ENCODE measurements at regions not wholly inside any gene's neighbourhood (a gene's known extent, or its start where the extent isn't known, plus 50 kb on each side); places are given as distances from the start of the nearest gene placed in this dataset.
"Not testable (repeated sequence)": the region's sequence is repeated elsewhere in the genome, so short reads cannot be mapped to it uniquely, and the experiment has no call there.

DNA sequence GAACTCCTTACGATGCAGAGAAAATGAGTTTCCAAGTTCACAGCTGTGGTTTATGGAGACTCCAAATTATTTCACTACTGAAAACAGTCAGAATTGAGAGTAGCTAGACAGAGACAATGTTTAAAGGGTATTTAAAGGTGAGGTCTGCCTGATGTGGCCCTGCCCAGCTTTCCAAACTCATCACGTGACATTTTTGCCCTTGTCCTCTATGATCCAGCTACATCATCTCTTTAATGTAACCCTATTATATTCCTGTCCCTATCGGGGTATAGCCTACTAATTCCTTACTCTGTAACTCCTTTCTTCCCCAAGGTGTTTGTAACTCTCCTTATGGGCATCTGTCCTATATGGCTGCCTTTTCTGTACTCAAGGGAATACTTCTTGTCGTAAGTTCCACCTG is 297.2 kb downstream of the GRXCR1 start:
- Histone ChIP-seq H3K4me2 (ENCODE audit: extremely low read depth, insufficient read depth, low read length) (no peak overlapping the region), H3K4me1 (ENCODE audit: control insufficient read depth, extremely low read depth, insufficient read depth, low read length) (no peaks in the 10 kb centered on the region), H3K36me3 (ENCODE audit: control insufficient read depth, insufficient read depth, low read length) (no peaks in the 10 kb centered on the region), H3K27me3 (ENCODE audit: control insufficient read depth, insufficient read depth, low read length) (no peaks in the 10 kb centered on the region), H4K20me1 (ENCODE audit: control insufficient read depth, extremely low read depth, insufficient read depth, low read length) (no peaks in the 10 kb centered on the region), H3K79me2 (ENCODE audit: control insufficient read depth, insufficient read depth, low read length) (no peaks in the 10 kb centered on the region), H3K4me3 (replicated peaks in 1 of 4; ENCODE audit: control extremely low read depth in 1 of 4, insufficient read depth in 1 of 4, low read depth in 3 of 4, low read length in 4 of 4) (no peak overlapping the region), H3K9ac (ENCODE audit: insufficient read depth, low read length) (no peak overlapping the region), H2AFZ (ENCODE audit: low read length) (no peak overlapping the region), H3K27ac (ENCODE audit: insufficient read depth, low read length) (no peak overlapping the region), H3K9me3 (ENCODE audit: control insufficient read depth, insufficient read depth, low read depth, low read length) (no peaks in the 10 kb centered on the region)
- DNase-seq (ENCODE audit: low read depth in 2 of 2) = no peak
- no peak for TF ChIP-seq EZH2 (IDR thresholded peaks at IDR 0.05; ENCODE audit: low read length, missing control alignments)
- TF ChIP-seq, protein P1, sequence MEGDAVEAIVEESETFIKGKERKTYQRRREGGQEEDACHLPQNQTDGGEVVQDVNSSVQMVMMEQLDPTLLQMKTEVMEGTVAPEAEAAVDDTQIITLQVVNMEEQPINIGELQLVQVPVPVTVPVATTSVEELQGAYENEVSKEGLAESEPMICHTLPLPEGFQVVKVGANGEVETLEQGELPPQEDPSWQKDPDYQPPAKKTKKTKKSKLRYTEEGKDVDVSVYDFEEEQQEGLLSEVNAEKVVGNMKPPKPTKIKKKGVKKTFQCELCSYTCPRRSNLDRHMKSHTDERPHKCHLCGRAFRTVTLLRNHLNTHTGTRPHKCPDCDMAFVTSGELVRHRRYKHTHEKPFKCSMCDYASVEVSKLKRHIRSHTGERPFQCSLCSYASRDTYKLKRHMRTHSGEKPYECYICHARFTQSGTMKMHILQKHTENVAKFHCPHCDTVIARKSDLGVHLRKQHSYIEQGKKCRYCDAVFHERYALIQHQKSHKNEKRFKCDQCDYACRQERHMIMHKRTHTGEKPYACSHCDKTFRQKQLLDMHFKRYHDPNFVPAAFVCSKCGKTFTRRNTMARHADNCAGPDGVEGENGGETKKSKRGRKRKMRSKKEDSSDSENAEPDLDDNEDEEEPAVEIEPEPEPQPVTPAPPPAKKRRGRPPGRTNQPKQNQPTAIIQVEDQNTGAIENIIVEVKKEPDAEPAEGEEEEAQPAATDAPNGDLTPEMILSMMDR (conservative IDR thresholded peaks at IDR 0.05 in 1 of 2, IDR thresholded peaks at IDR 0.05 in 1 of 2; ENCODE audit: low read depth in 1 of 2, low read length in 2 of 2) = no peak

DNA sequence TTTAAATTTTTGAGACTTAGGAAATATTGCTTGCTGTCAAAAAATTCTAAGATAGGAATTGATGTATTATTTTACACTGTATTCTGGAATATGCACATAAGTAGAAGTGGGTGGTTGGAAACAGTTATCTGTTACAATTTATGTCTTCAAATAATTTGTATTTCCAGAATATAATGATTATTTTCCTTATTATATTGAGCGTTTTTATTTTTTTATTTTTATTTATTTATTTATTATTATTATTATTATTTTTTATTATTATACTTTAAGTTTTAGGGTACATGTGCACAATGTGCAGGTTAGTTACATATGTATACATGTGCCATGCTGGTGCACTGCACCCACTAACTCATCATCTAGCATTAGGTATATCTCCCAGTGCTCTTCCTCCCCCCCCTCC is 320.1 kb downstream of the GRXCR1 start:
- H3K4me3 ChIP-seq (replicated peaks in 1 of 4; ENCODE audit: control extremely low read depth in 1 of 4, insufficient read depth in 1 of 4, low read depth in 3 of 4, low read length in 4 of 4); DNase-seq (ENCODE audit: low read depth in 2 of 2); H3K9ac ChIP-seq (ENCODE audit: insufficient read depth, low read length); H3K79me2 ChIP-seq (ENCODE audit: control insufficient read depth, insufficient read depth, low read length); H3K4me2 ChIP-seq (ENCODE audit: extremely low read depth, insufficient read depth, low read length); H4K20me1 ChIP-seq (ENCODE audit: control insufficient read depth, extremely low read depth, insufficient read depth, low read length); H3K9me3 ChIP-seq (ENCODE audit: control insufficient read depth, insufficient read depth, low read depth, low read length); H3K27me3 ChIP-seq (ENCODE audit: control insufficient read depth, insufficient read depth, low read length); H2AFZ ChIP-seq (ENCODE audit: low read length); H3K36me3 ChIP-seq (ENCODE audit: control insufficient read depth, insufficient read depth, low read length); H3K27ac ChIP-seq (ENCODE audit: insufficient read depth, low read length); H3K4me1 ChIP-seq (ENCODE audit: control insufficient read depth, extremely low read depth, insufficient read depth, low read length): not testable (repeated sequence)

DNA sequence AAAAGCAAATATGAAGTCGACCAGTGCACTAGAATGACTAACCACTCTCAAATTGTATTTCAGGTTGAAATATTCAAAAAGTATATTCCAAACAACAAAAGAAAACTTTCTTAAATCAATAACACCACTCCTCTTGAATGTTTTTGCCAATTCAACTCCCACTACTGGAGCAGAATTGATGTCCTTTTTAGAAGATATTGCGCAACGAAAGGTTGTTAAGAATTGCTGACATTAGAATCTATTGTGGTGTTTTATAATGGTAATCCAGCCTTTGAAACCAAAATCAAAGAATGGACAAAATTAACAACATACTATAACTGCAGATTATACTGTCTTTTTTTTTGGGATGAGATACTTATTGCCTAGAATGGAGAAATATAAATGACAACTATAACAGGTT is 331.3 kb downstream of the GRXCR1 start:
- DNase-seq (ENCODE audit: low read depth in 2 of 2) = no peak
- Histone ChIP-seq H3K27me3 (ENCODE audit: control insufficient read depth, insufficient read depth, low read length) (no peaks in the 10 kb centered on the region), H3K9ac (ENCODE audit: insufficient read depth, low read length) (no peak overlapping the region), H3K4me1 (ENCODE audit: control insufficient read depth, extremely low read depth, insufficient read depth, low read length) (no peaks in the 10 kb centered on the region), H3K4me3 (replicated peaks in 1 of 4; ENCODE audit: control extremely low read depth in 1 of 4, insufficient read depth in 1 of 4, low read depth in 3 of 4, low read length in 4 of 4) (no peak overlapping the region), H3K4me2 (ENCODE audit: extremely low read depth, insufficient read depth, low read length) (no peak overlapping the region), H3K79me2 (ENCODE audit: control insufficient read depth, insufficient read depth, low read length) (no peaks in the 10 kb centered on the region), H3K36me3 (ENCODE audit: control insufficient read depth, insufficient read depth, low read length) (no peaks in the 10 kb centered on the region), H3K27ac (ENCODE audit: insufficient read depth, low read length) (no peak overlapping the region), H3K9me3 (ENCODE audit: control insufficient read depth, insufficient read depth, low read depth, low read length) (no peaks in the 10 kb centered on the region), H2AFZ (ENCODE audit: low read length) (no peak overlapping the region), H4K20me1 (ENCODE audit: control insufficient read depth, extremely low read depth, insufficient read depth, low read length) (no peaks in the 10 kb centered on the region)
- TF ChIP-seq, protein P1 (conservative IDR thresholded peaks at IDR 0.05 in 1 of 2, IDR thresholded peaks at IDR 0.05 in 1 of 2; ENCODE audit: low read depth in 1 of 2, low read length in 2 of 2) = no peak
- no peak for TF ChIP-seq EZH2 (IDR thresholded peaks at IDR 0.05; ENCODE audit: low read length, missing control alignments)

DNA sequence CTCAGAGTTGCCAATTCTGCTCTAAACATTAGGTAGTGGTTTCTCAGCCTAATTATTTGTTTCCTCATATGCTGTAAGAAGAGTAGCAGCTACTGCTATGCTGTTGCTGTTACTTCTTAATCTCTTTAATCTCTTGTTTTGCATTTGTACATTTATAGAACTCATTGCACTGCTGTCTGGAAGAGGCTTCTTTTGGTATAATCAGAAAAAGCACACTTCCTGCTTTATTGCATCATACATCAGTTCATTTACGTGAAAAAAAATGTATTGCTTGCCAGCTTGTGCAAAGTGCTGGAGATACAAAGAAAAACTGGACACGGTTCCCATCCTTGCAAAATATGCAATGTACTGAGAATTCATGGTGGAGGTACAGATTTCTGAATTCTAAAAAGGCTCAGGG is 332.0 kb downstream of the GRXCR1 start:
- Histone ChIP-seq H3K27ac (ENCODE audit: insufficient read depth, low read length) (no peak overlapping the region), H3K27me3 (ENCODE audit: control insufficient read depth, insufficient read depth, low read length) (no peaks in the 10 kb centered on the region), H3K9me3 (ENCODE audit: control insufficient read depth, insufficient read depth, low read depth, low read length) (no peaks in the 10 kb centered on the region), H3K79me2 (ENCODE audit: control insufficient read depth, insufficient read depth, low read length) (no peaks in the 10 kb centered on the region), H2AFZ (ENCODE audit: low read length) (no peak overlapping the region), H3K4me3 (replicated peaks in 1 of 4; ENCODE audit: control extremely low read depth in 1 of 4, insufficient read depth in 1 of 4, low read depth in 3 of 4, low read length in 4 of 4) (no peak overlapping the region), H3K4me2 (ENCODE audit: extremely low read depth, insufficient read depth, low read length) (no peak overlapping the region), H3K36me3 (ENCODE audit: control insufficient read depth, insufficient read depth, low read length) (no peaks in the 10 kb centered on the region), H4K20me1 (ENCODE audit: control insufficient read depth, extremely low read depth, insufficient read depth, low read length) (no peaks in the 10 kb centered on the region), H3K9ac (ENCODE audit: insufficient read depth, low read length) (no peak overlapping the region), H3K4me1 (ENCODE audit: control insufficient read depth, extremely low read depth, insufficient read depth, low read length) (no peaks in the 10 kb centered on the region)
- peak; percentile 6 to 51 for DNase-seq (ENCODE audit: low read depth in 2 of 2)
- TF ChIP-seq, protein P1 (conservative IDR thresholded peaks at IDR 0.05 in 1 of 2, IDR thresholded peaks at IDR 0.05 in 1 of 2; ENCODE audit: low read depth in 1 of 2, low read length in 2 of 2) = no peak
- TF ChIP-seq EZH2 (IDR thresholded peaks at IDR 0.05; ENCODE audit: low read length, missing control alignments) = no peak
